ENCODE measurements at regions not wholly inside any gene's neighbourhood (a gene's known extent, or its start where the extent isn't known, plus 50 kb on each side); places are given as distances from the start of the nearest gene placed in this dataset.

GRCh38 chr20:53723621-53724020 lies 130.0 kb upstream of the ZNF217 start:
- TF ChIP-seq, protein P1, sequence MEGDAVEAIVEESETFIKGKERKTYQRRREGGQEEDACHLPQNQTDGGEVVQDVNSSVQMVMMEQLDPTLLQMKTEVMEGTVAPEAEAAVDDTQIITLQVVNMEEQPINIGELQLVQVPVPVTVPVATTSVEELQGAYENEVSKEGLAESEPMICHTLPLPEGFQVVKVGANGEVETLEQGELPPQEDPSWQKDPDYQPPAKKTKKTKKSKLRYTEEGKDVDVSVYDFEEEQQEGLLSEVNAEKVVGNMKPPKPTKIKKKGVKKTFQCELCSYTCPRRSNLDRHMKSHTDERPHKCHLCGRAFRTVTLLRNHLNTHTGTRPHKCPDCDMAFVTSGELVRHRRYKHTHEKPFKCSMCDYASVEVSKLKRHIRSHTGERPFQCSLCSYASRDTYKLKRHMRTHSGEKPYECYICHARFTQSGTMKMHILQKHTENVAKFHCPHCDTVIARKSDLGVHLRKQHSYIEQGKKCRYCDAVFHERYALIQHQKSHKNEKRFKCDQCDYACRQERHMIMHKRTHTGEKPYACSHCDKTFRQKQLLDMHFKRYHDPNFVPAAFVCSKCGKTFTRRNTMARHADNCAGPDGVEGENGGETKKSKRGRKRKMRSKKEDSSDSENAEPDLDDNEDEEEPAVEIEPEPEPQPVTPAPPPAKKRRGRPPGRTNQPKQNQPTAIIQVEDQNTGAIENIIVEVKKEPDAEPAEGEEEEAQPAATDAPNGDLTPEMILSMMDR (IDR thresholded peaks at IDR 0.05), result no peak
- TF ChIP-seq EZH2 (IDR thresholded peaks at IDR 0.05), result no peak

Data from neural progenitor cell (in vitro differentiated cells).